GM23248 (cell line): ENCODE measurements at regions not wholly inside any gene's neighbourhood (a gene's known extent, or its start where the extent isn't known, plus 50 kb on each side); places are given as distances from the start of the nearest gene placed in this dataset.

Source experiments
- EZH2 ChIP-seq: fragments of 200-600 bp; sonication (generic); IDR thresholded peaks from 2 replicates; pipeline ENCODE4 v1.6.1; 2018; ENCODE audit warnings: antibody characterized with exemption, mild to moderate bottlenecking; ENCODE audit not compliant: insufficient read depth, poor library complexity, severe bottlenecking
- EZH2phosphoT487 ChIP-seq: fragments of 200-600 bp; sonication (generic); IDR thresholded peaks from 2 replicates; pipeline ENCODE4 v1.6.1; 2018; ENCODE audit warnings: antibody characterized with exemption, moderate library complexity, mild to moderate bottlenecking, low read depth; ENCODE audit not compliant: insufficient read depth

DNA sequence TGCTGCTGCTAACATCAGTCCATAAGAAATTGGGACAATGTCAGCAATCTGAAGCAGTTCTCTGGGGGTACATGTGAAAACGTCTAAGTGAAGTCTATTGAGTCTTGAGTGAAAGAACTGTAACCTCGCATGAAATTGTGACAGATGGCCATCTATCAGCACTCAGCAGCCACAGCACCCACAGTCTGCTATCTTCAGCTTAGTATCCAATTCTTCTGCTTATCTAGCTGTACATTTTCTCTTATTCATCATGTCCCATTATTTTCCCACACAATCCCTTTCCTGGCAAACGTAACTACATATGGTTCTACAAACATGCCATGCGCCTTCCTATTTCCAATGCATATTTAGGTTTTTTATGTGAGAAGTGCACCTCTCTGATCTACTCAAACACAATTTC, 629.7 kb downstream of the NTRK3 start:
- TF ChIP-seq EZH2 (no peak), EZH2phosphoT487 (no peak)
